BJ (cell line): ENCODE measurements at regions not wholly inside any gene's neighbourhood (a gene's known extent, or its start where the extent isn't known, plus 50 kb on each side); places are given as distances from the start of the nearest gene placed in this dataset.

Experiments used
- CTCF ChIA-PET: fragments of 350-600 bp; formaldehyde crosslinking; extraction: SDS; loops from one replicate; lab custom pipeline; 2021; ENCODE audit warnings: antibody characterized with exemption, inconsistent platforms; lab: Yijun Ruan, JAX
- POLR2A ChIA-PET: fragments of 300-600 bp; sonication (Branson Sonifier 250); formaldehyde crosslinking; extraction: SDS; loops from one replicate; lab custom pipeline; 2021; ENCODE audit warnings: antibody characterized with exemption; lab: Charles Lee
- DNase-seq: peaks from one replicate; pipeline ENCODE4 v3.0.0-alpha.2; 2011; ENCODE audit warnings: low read depth
- H3K27me3 ChIP-seq: 2 replicates; pipeline ENCODE4 v1.6.0; 2011; ENCODE audit warnings: low read length; ENCODE audit not compliant: control insufficient read depth, insufficient read depth
- H3K36me3 ChIP-seq: 2 replicates; pipeline ENCODE4 v1.5.1; 2011; ENCODE audit warnings: low read length; ENCODE audit not compliant: control insufficient read depth, insufficient read depth
- H3K4me3 ChIP-seq: 2 replicates; pipeline ENCODE4 v1.5.1; 2011; ENCODE audit warnings: low read depth, mild to moderate bottlenecking, control low read depth, low read length
- TF ChIP-seq, protein P1 (sequence below): IDR thresholded peaks from 2 replicates; pipeline ENCODE4 v1.5.1; 2011; ENCODE audit warnings: low read depth, mild to moderate bottlenecking, control low read depth, inconsistent platforms, low read length, moderate library complexity; ENCODE audit not compliant: insufficient read depth

DNA sequence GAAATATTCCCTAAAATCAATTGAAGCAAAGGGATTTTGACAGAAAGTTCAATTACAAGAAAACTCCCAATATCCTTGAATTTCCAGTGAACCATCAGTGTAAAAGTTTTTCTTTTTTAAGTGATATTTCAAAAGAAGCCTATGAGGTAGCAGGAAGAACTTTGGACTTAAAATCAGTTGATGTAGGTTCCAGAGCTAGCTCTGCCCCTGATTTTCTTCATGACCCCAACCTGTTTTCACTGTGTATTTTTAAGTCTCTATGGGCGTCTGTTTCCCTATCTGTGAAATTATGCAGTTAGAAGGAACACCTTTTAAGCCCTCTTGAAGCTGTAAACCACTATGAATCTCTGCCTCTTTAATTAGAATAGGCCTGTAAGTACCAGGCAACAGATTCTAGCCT lies 66.2 kb upstream of the SLC1A1 start:
- H3K27me3 ChIP-seq = no peaks in the 10 kb centered on the region
- TF ChIP-seq, protein P1, sequence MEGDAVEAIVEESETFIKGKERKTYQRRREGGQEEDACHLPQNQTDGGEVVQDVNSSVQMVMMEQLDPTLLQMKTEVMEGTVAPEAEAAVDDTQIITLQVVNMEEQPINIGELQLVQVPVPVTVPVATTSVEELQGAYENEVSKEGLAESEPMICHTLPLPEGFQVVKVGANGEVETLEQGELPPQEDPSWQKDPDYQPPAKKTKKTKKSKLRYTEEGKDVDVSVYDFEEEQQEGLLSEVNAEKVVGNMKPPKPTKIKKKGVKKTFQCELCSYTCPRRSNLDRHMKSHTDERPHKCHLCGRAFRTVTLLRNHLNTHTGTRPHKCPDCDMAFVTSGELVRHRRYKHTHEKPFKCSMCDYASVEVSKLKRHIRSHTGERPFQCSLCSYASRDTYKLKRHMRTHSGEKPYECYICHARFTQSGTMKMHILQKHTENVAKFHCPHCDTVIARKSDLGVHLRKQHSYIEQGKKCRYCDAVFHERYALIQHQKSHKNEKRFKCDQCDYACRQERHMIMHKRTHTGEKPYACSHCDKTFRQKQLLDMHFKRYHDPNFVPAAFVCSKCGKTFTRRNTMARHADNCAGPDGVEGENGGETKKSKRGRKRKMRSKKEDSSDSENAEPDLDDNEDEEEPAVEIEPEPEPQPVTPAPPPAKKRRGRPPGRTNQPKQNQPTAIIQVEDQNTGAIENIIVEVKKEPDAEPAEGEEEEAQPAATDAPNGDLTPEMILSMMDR = no peak
- ChIA-PET CTCF (interaction anchor here (0.6 to 0.9 kb wide), 2 partner anchors 14 to 24 kb away, joined by 3 read pairs; no protein-coding TSS in a partner anchor), POLR2A (no interaction called here)
- DNase-seq = no peak
- no peaks in the 10 kb centered on the region for H3K36me3 ChIP-seq
- H3K4me3 ChIP-seq = no peak overlapping the region

DNA sequence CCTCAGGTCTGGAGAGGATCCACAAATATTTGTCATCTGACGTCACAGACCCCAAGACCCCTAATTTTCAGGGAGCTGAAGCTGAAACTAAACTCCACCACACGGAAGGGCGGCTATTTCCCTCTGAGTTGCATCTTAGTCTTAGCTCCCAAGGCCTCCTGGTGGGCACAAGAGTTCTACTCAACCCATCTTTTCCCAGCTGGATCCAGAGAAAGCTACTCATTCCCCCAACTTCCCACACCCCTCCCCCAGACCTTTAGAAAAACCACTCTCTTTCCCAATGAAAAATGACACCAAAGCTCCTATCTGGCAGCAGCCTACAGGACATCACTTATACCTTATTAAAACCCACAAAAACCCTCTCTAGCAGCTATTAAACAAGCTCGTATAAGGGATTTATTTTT lies 67.1 kb upstream of the SLC1A1 start:
- POLR2A ChIA-PET = interaction anchor here (0.6 kb wide), 1 partner anchor 893 kb away, joined by 6 read pairs; no protein-coding TSS in a partner anchor
- Histone ChIP-seq H3K4me3 (no peak overlapping the region), H3K36me3 (no peaks in the 10 kb centered on the region), H3K27me3 (no peaks in the 10 kb centered on the region)
- TF ChIP-seq, protein P1 = no peak
- DNase-seq = no peak
- CTCF ChIA-PET = interaction anchor here (0.7 to 0.9 kb wide), 3 partner anchors 8 to 15 kb away, joined by 3 read pairs; no protein-coding TSS in a partner anchor

DNA sequence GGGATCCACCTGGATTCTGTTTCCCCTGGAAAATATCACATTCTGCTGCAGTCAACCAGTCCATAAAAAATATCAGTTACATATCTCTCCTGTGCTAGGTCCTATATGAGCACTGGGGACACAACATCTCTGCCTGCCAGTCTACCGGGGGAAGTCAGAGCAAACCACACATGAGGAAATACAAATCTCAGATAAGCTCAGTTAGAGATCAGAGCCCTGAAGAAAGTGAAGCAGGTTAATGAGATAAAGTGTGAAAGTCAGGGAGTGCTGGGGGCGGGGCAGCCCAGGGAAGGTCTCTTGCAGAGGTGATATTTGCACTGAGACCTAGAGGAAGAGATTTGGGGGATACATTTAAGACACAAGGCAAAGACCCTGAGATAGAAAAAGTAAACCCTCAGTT lies 67.8 kb upstream of the SLC1A1 start:
- no peak for DNase-seq
- CTCF ChIA-PET = no interaction called here
- Histone ChIP-seq H3K36me3 (no peaks in the 10 kb centered on the region), H3K4me3 (no peak overlapping the region), H3K27me3 (no peaks in the 10 kb centered on the region)
- TF ChIP-seq, protein P1 = no peak
- POLR2A ChIA-PET = no interaction called here

GRCh38 chr9:4421847-4422246 lies 68.4 kb upstream of the SLC1A1 start:
- TF ChIP-seq, protein P1 = no peak
- Histone ChIP-seq H3K36me3 (no peaks in the 10 kb centered on the region), H3K4me3 (no peak overlapping the region), H3K27me3 (no peaks in the 10 kb centered on the region)
- ChIA-PET POLR2A (no interaction called here), CTCF (no interaction called here)
- no peak for DNase-seq

DNA sequence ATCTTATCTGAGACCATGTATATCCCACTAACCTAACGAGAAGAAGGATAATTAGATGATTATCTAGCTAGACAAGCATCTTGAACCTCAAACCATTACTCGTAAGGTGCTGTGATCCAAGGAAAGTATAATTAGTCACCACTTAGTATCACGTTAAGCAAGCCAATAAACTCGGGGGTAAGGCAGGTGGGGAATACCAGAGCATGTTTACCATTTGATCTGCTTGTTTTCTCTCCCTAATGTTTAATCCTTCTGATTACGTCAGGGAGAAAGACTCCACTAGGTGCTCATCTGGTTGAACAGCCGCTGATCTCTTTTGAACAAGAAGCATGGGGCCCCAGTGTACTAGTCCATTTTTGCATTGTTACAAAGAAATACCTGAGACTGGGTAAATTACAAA lies 69.9 kb upstream of the SLC1A1 start:
- H3K27me3 ChIP-seq = no peaks in the 10 kb centered on the region
- ChIA-PET POLR2A (no interaction called here), CTCF (interaction anchor here (0.6 kb wide), 1 partner anchor 29 kb away, joined by 3 read pairs; no protein-coding TSS in a partner anchor)
- H3K36me3 ChIP-seq = no peaks in the 10 kb centered on the region
- TF ChIP-seq, protein P1 = no peak
- DNase-seq = no peak
- no peak overlapping the region for H3K4me3 ChIP-seq
